HL-60/S4 treated with retinoic acid at 250 ng/mL for 4 days and 3 days (cell line): ENCODE measurements at regions not wholly inside any gene's neighbourhood (a gene's known extent, or its start where the extent isn't known, plus 50 kb on each side); places are given as distances from the start of the nearest gene placed in this dataset.

ENCODE experiments used
- in situ Hi-C: fragments of 300-500 bp; cut with MboI; formaldehyde crosslinking; loops from 2 replicates; pipeline ENCODE4 v1.7.0; 2022; ENCODE audit warnings: low sequenced_read_pairs

GRCh38 chr2:191593622-191594385 lies 84.1 kb upstream of the NABP1 start:
- in situ Hi-C loops: no loop called here

- in situ Hi-C loops: no loop called here
Observed at GRCh38 chr2:191597186-191597751, 80.7 kb upstream of the NABP1 start.

DNA sequence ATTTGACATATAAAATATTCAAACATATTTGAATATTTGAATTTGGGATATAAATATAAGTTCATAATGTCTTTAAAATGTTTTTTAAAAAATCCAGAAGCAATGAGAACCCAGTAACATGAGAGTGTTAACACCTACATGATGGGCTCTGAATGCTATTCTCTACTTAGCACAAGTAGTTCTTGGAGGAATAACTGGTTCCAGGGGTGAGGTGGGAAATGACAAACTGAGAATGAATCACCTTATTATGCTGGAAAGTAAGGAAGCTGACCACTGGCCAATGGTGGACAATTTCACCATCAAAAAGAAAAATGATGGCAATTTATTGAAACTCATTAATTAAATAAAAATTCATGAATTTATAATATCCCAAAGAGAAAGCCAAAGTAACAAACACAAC lies 79.6 kb upstream of the NABP1 start:
- in situ Hi-C loops: no loop called here

GRCh38 chr2:191601060-191601459 lies 76.9 kb upstream of the NABP1 start:
- in situ Hi-C loops: no loop called here

DNA sequence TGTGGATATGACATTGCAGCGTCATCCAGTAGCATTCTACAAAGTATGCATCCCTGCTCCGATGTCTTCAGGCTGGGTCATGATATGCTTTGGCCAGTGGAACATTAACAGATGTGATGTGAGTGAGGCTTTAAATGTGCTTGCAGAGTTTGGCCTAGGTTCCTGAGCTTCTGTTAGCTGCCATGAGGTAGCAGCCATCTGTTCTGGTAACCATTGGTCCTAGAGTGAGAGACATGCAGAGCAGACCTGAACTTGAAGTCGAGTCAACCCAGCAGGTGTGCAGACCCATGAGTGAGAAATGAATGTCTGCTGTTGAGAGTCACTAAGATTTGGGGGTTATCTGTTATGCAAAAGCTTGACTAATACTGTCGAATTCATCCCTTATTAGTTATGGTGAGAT lies 73.8 kb upstream of the NABP1 start:
- in situ Hi-C loops: no loop called here

- in situ Hi-C loops: no loop called here
Observed at GRCh38 chr2:191607096-191607495, 70.8 kb upstream of the NABP1 start.

- in situ Hi-C loops: no loop called here
Observed at GRCh38 chr2:191610756-191611155, 67.2 kb upstream of the NABP1 start.

- in situ Hi-C loops: no loop called here
Observed at GRCh38 chr2:191611614-191612013, 66.3 kb upstream of the NABP1 start.

GRCh38 chr2:191612496-191612895 lies 65.4 kb upstream of the NABP1 start:
- in situ Hi-C loops: no loop called here

- in situ Hi-C loops: no loop called here
Observed at GRCh38 chr2:191614759-191615158, 63.2 kb upstream of the NABP1 start.

GRCh38 chr2:191615596-191615995 lies 62.3 kb upstream of the NABP1 start:
- in situ Hi-C loops: no loop called here

GRCh38 chr2:191617575-191617974 lies 60.4 kb upstream of the NABP1 start:
- in situ Hi-C loops: no loop called here

DNA sequence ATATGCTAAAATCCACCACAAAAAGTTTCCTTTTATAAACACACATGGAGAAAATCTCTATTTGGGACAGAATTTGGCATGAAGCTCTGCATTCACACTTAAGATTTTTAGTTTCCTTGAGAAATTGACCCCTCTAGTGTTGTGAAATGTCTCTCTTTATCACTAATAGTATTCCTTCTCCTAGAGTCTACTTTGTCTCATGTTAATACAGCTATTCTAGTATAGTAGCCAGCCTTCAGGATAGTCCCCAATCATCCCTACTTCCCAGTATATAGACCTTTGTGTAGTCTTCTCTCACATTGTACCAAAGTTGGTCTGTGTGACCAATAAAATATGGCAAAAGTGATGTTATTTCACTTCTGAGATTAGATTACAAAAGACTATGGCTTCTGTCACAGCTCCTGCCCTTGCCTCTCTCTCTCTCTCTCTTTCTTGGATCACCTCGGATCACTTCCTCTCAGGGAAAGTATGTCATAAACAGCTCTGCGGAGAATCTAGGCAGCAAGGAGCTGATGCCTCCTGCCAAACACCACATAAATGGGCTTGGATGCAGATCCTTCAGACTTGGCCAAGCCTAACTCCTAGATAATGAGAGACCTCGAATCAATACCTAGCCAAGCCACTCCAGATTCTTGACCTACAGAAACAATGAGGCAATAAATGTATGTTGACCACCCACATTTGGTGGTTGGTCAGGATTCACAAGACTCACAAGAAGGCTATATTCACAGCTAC lies 59.7 kb upstream of the NABP1 start:
- in situ Hi-C loops: no loop called here

DNA sequence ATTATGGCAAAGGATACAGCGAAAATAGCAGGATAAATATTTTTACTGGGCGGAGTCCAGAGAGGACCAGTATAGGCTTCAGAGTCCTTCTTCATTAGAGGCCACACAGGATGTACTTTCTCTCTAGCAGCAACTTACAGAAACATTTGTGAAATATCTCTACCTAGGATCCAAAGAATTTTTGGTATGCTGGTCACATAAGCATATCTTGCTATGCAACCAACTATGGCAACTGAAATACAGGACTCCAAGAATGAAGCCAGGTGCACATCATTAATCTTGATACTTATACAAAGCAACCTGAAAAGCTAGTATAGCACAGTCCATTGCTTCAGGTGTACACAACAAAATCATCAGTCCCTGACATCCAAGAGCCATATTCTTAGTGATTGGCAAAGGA lies 59.1 kb upstream of the NABP1 start:
- in situ Hi-C loops: no loop called here

- in situ Hi-C loops: no loop called here
Observed at GRCh38 chr2:191620144-191620543, 57.8 kb upstream of the NABP1 start.

DNA sequence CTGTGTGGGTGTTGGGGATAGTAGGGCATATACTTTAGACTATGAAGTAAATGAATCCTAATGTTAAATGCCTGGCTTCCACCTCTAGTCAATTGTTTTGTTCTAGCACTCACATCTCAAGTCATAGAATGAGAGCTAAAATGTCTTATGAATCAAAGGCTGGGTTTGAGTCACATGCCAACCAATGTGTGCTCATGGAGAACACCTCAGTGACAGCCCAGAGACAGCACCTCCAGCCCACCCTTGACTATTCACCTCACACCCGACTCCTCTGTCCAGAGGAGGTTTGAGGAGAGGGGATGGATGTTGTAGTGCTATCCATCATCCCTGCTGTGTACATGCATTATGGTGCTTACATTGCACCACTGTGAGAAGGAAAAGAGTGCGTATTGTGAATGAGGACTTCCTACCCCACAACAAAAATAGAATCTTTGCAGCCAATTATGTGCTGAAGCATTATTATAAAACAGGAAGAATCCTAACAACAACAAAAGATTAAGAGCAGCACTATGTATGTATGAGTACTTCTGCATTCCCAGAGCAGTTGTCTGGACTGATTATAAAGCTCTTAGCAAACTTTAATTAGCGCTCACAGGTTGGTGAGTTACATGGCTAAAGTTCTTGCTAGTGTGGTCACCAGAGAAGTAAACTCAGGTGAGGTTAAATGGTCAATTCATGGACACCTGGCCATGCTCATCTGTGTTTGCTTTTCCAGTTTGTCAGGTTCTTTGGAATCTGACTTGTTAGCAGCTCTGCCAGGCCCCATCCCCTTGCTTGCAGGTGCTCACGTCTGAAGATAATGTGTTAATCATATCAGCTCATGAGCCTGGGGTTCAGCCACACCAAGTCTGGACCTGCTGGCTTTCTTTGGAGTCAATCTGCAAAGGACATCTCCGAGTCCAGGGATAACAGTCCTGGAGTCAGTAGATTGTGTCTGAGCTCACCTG lies 55.3 kb upstream of the NABP1 start:
- in situ Hi-C loops: no loop called here

DNA sequence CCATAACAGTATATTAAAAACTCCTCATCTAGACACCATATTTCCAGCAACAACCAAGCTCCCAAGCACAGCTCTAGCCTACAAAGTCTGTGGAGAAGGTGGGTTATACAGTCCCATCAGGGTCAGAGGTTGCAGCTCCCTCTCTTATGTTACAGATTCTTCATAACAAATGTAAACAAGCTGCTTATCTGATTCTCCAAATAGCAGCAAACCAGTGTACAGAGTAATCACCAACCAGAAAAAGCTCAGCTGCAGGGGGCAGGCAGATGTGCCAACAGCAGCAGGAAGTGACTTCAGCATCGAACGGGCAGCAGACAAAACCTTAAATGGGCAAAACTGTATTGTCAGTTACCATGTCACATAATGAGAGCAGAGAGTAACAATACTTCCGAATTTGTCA lies 52.9 kb upstream of the NABP1 start:
- in situ Hi-C loops: no loop called here

DNA sequence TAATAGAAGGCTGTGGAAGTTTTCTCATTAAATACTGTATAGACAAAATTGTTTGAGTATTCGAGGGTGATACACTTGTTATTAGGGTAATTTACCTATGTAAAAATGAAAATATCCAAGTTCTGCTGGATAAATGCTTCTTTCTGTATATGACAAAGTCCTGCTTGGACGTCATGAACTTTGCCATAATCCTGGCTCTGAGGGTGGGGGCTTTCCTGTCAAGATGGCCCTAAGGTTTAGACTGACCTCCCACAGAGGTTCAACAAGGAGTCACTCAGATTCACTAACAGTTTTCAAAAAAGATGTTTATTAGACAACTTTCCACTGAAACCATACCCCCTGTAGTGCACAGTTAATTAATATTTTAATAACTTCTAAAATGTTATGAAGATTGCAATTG lies 52.5 kb upstream of the NABP1 start:
- in situ Hi-C loops: no loop called here

DNA sequence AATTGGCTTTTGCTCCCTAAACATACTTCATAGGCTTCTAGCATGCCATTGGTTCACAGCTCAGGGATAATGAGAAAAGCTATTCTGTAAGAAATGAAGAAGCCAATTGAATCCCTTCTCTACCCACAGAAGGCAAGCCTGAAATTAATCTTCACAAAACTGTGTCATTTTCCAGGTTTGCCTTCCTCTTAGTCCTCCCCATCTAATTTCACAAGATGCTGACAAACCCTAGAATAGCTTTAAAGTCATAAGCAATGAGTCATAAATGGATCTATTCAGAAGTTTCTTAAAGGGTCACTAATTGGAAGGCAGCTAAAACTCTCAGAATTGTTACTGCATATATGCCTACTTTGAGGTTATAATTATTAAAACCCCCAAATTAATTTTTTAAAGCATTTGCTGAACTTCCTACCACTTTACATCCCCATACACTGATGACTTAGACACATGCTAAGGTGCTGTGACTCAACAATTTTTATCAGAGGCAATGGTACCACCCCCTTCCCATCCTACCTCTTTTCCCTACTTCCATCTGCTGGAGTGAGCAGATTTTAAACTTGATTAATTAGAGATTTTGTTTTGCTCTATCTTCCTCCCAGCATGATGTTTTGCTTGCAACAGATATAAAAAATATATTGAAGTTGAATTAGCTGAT lies 51.3 kb upstream of the NABP1 start:
- in situ Hi-C loops: no loop called here

DNA sequence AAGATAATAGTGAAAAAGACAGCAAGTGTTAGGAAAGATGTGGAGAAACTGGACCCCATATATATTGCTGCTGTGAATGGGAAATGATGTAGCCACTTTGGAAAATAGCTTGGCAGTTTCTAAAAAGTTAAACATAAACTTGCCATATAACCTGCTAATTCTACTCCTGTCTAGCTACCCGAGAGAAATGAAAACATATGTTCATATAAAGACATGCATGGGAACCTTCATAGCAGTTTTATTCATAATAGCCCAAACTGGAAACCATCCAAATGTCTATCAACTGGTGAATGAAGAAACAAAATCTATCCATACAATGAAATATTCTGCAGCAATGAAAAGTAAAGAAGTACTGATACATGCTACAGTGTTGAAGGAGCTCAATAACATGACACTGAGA lies 50.4 kb upstream of the NABP1 start:
- in situ Hi-C loops: no loop called here
